Colon (tissue), 2 donors: ENCODE measurements at regions not wholly inside any gene's neighbourhood (a gene's known extent, or its start where the extent isn't known, plus 50 kb on each side); places are given as distances from the start of the nearest gene placed in this dataset.

Source experiments
- FAIRE-seq: peaks from 2 replicates; lab custom pipeline; 2012; peaks lifted over from hg19 to GRCh38; lab: Jason Lieb, UNC
- donor health status: control.
- donor health status: control.

GRCh38 chr2:239865059-239865639 lies 160.0 kb downstream of the NDUFA10 start:
- FAIRE-seq: no peak

DNA sequence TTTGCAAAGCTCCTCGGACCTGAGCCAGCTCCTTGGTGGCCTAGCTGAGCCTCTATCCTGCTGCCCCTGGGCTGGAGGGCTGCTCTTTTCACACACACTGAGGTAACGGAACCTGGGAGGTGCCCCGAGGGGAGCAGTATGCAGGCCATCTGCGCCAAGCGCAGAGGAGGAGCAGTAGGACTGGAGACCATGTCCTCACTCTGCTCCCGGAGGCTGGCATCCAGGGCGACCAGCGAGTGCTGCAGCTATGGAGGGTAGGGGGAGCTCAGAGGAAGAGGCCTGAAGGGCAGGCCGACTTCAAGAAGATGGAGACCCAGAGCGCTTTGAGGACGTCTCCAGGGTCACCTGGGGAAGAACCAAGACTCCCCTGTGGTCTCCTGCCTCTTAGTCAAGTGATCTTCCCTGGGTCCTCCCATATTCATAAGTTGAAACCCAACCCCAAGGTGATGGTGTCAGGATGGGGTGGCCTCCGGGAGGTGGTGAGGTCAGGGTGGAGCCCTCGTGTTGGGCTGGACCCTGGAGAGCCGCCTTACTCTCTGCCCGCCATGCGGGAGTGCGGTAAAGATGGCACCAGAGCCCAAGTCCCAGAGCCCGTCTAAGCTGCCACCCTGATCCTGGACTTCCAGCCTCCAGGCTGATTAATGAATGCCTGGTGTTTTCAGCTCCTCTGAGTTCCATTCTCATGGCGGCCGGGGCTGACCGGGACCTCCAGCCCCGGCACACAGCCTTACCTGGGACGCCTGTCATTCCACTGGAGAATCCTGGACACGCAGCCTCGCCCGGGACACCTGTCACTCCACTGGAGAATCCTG lies 160.7 kb downstream of the NDUFA10 start:
- no peak for FAIRE-seq

- no peak for FAIRE-seq
These were observed 162.5 kb downstream of the NDUFA10 start for GRCh38 chr2:239862613-239863012.

DNA sequence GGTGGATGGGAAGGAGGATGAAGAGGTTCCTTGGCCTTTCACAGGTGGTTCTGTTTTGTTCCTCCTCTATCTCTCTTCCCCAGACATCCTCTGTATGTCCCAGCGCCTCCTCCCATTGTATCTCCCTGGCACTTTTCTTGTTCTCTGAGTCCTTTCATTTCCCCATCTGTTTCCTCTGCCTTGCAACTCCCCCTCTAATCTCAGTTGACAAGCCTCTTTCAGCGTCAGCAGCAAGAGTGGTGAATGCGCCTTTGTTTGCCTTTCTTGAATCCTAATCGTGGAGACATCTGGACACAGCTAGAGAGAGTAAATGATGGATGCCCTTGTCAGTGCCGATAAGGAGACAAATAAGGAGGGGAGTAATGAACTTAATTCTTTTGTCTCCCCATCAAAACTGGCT lies 167.0 kb downstream of the NDUFA10 start:
- FAIRE-seq: no peak

DNA sequence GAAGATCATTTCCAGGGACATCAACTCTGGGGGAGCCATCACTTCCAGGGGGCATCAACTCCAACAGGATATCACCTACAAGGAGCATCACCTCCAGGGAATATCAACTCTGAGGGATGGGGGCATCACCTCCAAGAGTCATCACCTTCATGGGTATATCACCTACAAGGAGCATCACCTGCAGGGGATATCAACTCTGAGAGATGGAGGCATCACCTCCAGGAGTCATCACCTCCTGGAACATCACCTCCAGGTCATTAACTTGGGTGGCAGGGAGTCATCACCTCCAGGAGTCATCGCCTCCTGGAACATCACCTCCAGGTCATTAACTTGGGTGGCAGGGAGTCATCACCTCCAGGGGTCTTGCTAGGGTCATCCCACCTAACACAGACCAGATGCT lies 167.6 kb downstream of the NDUFA10 start:
- no peak for FAIRE-seq

- FAIRE-seq: no peak
These were observed 168.4 kb downstream of the NDUFA10 start for GRCh38 chr2:239856620-239857285.

DNA sequence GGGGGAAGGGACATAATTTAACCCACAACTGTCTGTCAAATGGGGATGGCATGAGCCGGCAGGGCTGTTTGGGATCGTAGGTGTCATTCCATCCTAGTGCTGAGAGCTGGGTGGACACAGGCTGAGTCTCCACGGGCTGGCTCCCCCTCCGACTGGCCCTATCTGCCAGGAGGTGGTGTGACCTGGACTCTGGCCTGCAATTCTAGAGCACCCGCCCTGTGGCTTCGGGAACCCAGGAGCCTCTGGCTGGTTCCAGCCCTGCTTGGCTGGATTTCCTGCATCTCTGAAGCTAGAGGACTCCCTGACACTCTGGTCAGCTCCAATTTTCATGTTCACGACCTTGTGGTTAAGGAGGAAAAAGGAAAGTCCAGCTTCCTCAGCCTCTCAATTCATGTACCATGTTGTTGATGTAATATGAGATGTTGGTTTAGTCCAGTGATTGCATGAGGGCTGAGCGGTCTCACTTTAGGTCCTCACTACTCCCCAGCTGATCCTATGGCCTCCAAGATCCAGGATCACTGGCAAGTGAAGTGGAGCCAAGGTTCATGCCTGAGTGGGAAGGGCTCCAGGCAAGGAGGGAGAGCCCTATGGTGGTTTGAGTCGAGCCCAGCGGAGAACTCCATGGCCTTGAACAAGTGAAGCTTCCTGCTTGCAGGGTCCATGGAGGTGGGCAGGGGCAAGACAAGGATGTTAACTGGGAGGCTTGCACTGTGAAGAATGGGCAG lies 169.1 kb downstream of the NDUFA10 start:
- FAIRE-seq: no peak

- FAIRE-seq: no peak
These were observed 170.5 kb downstream of the NDUFA10 start for GRCh38 chr2:239854596-239854995.

GRCh38 chr2:239853706-239854327 lies 171.3 kb downstream of the NDUFA10 start:
- no peak for FAIRE-seq

- no peak for FAIRE-seq
These were observed 172.0 kb downstream of the NDUFA10 start for GRCh38 chr2:239853121-239853520.

DNA sequence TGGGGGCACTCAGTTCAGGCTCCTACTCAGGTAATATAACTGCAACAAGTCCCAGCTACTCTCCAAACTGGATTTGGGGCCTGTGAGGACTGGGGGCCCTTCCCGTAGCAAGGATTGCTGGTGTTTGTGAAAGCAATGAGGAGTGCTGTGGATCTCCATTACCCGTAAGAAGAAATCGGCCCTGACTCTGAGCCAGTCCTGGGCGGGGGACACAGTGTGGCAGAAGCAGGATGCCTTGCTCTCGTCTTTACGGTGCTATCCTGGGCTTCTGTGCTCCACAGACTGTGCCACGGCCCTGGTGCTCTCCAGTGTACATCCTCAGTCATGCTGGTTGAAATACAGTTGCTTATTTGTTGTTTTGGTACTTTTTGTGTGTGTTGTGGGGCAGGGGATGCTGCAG lies 172.9 kb downstream of the NDUFA10 start:
- FAIRE-seq: no peak

DNA sequence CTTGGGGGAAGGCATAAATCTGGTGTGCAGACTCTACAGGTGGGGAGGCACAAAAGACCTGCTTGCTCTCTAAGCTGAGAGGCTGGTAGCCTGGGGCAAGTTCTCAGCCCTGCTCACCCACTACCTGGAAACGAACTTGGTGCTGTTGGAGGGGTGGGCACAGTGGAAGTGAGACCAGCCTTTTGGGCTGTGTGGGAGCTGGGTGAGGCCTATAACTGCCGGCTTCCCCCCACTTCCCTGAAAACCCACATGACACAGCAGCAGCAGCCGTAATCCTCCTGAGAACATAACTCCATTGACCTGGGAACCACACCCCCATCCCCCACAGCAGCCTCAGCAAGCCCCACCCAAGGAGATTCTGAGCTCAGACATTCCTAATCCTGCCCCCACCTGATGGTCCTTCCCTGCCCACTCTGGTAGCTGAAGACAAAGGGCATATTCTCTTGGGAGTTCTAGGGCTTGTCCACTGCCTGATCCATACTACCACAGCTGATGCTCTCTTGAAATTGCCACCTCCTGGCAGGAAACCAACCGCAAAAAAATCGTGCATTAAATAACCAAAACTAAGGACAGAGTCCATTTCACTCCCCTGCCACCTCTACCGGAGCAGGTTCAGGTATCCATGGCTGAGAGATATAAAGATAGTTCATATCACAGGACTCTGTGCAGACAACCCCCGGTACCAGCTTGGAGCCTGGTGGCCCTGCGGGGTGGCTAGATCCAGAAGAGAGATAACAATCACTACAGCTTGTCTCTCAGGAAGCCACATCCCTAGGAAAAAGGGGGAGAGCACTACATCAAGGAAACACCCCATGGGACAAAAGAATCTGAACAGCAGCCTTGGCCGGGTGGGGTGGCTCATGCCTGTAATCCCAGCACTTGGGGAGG lies 178.1 kb downstream of the NDUFA10 start:
- FAIRE-seq: no peak

- FAIRE-seq: no peak
These were observed 179.2 kb downstream of the NDUFA10 start for GRCh38 chr2:239845968-239846367.

GRCh38 chr2:239839306-239839705 lies 185.8 kb downstream of the NDUFA10 start:
- no peak for FAIRE-seq

DNA sequence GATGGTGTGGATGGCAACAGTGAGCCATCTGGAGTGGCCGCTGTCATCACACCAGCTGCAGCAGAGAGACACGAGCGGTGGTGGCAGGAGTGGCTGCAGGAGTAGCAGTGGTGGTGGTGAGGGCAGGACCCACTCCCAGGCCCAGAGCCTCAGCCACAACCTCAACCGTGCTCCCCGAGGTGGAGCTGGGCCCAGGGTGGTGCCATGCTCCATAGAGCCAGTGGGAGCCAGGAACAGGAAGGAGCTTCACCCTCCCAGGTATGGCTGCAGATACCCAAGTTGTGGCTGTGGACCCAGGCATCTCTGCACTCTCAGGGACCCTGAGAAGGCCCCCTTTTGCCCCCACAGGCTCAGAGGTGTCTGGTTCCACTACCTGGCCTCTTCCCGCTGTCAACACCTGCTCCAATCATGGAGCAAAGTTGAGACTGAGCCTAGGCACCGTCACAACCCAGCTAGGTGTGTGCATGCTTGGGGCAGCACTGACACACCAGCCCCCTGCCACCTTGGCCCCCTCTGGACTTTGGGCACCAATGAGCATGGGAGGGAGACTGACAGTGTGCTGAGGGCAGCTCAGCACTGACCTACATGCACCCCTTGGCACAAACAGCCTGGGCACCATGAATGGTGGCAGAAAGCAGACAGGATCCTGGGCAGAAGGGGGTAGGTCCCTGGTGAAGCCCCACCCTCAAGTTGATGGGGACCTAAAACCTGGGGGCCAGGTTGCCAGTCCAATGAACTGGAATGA lies 188.9 kb downstream of the NDUFA10 start:
- no peak for FAIRE-seq

DNA sequence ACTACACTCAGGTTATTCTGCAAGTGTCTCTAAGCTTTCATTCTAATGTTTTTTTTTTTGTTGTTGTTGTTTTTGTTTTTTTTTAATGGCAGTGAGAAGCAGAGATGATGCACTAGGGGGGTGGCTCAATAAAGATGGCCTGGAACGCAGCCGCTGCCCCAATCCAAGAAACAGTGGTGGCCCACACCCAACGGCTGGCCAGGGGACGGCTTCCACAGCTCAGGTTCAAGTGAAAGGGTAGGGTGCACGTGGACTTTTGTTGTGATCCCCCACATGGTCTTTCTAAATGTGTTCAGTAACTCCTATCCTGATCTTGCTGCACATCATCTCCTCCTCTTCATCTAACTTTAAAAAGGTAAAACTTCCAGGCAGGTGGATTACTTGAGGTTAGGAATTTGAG lies 190.1 kb downstream of the NDUFA10 start:
- no peak for FAIRE-seq

DNA sequence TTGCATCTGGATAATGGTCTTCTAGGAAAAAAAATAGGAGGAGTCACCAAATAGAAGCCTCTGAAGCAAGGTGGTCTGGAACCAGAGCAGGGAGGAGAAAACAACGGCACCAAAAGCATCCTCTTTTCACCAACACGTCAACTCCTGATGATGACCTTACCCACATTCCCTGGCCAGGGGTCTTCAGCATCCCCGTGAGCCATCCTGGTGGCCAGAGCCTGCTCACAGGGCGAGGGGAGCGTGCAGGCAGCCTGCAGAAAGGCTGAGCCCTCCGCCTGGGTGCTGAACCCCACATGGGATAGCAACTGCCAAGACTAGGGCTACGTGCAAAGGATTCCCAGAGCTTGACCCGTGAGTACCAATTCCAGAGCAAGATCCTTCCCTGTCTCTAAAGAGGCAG lies 191.0 kb downstream of the NDUFA10 start:
- no peak for FAIRE-seq

- FAIRE-seq: no peak
These were observed 191.7 kb downstream of the NDUFA10 start for GRCh38 chr2:239833269-239834109.

- FAIRE-seq: no peak
These were observed 192.5 kb downstream of the NDUFA10 start for GRCh38 chr2:239832490-239833268.
